Breast epithelium (tissue), 3 donors: ENCODE measurements at regions not wholly inside any gene's neighbourhood (a gene's known extent, or its start where the extent isn't known, plus 50 kb on each side); places are given as distances from the start of the nearest gene placed in this dataset.

Experiments used
- POLR2A ChIP-seq: fragments of 450-650 bp; IDR thresholded peaks from one replicate; pipeline ENCODE4 v1.6.1; 2016; ENCODE audit warnings: antibody characterized with exemption, mild to moderate bottlenecking, moderate library complexity
- TF ChIP-seq, protein P1 (sequence below), 3 donors: fragments of 450-650 bp; IDR thresholded peaks; one replicate each; pipeline ENCODE4 v1.5.1; 2016 to 2017; ENCODE audit warnings: antibody characterized with exemption in 3 of 3, mild to moderate bottlenecking in 3 of 3, moderate library complexity in 3 of 3

DNA sequence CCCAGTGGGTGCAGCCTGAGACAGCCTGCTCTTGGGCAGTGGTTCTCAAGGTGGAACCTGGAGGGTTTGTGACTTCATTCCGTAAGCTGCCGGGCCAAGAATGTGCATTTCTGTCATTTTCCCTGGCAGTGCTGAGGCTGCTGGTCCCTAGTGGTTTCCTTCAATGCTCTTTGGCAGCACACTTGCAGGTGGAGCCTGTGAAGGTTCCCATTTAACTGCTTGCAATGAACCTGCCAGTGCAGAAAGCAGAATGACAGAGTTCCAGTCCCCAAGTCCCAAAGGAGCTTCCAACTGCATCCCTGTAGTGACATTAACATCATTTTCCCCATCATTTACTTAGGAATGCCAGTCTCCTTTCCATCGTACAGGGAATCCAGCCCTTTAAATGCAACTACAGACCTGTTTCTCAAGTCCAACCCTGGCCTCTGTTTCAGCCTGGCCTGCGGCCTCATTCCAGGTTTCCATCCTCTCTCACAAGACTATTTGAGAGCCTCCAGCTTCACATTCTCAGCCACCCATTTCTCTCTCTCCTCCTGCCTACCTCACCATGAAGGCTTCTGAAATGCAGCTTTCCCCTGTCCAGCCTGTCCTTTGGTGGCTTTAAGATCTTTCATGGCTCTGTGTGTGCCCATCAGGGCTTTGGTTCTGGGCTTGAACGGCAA, 149.7 kb upstream of the GGTLC1 start:
- no peak for TF ChIP-seq POLR2A
- TF ChIP-seq, protein P1, sequence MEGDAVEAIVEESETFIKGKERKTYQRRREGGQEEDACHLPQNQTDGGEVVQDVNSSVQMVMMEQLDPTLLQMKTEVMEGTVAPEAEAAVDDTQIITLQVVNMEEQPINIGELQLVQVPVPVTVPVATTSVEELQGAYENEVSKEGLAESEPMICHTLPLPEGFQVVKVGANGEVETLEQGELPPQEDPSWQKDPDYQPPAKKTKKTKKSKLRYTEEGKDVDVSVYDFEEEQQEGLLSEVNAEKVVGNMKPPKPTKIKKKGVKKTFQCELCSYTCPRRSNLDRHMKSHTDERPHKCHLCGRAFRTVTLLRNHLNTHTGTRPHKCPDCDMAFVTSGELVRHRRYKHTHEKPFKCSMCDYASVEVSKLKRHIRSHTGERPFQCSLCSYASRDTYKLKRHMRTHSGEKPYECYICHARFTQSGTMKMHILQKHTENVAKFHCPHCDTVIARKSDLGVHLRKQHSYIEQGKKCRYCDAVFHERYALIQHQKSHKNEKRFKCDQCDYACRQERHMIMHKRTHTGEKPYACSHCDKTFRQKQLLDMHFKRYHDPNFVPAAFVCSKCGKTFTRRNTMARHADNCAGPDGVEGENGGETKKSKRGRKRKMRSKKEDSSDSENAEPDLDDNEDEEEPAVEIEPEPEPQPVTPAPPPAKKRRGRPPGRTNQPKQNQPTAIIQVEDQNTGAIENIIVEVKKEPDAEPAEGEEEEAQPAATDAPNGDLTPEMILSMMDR (IDR thresholded peaks at IDR 0.05) = no peak
